GM12872 (cell line): ENCODE measurements at regions not wholly inside any gene's neighbourhood (a gene's known extent, or its start where the extent isn't known, plus 50 kb on each side); places are given as distances from the start of the nearest gene placed in this dataset.

Experiments
- TF ChIP-seq, protein P1 (sequence below): IDR thresholded peaks from 3 replicates; pipeline ENCODE4 v1.5.1; 2011; ENCODE audit warnings: low read depth, mild to moderate bottlenecking, low read length, moderate library complexity; ENCODE audit not compliant: insufficient read depth

DNA sequence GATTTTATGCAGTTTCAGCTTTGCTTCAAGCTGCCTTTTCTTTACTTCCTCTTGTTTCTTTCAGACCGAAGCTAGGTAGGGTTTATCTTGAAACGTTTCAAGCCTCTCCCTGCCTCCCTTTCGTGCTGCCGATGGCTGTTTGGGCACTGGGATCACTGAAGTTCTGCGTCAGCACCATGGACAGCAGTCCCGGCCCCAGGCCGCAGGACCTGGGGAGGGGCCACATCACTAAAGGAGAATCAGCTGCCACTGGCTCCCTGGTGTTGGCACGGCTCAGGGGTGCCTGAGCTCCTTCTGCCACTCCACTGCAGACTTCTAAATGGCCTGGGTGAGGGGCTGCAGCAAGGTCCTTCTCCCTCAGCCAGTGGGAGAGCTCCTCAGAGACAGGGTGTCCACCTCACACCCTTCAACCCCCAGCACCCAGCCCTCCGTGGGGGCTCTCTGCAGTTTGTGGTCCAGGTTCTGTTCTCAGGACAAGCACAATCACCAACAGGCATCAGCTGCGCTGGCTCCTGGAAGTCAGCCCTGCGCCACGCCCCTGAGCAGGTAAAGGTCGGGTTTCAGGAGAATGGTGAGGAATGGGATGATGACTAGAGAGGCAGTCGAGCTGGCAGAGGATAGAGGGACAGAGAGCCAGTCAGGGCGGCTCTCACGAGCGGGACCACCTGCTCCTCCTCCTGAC, 387.2 kb downstream of the TCERG1L start:
- TF ChIP-seq, protein P1, sequence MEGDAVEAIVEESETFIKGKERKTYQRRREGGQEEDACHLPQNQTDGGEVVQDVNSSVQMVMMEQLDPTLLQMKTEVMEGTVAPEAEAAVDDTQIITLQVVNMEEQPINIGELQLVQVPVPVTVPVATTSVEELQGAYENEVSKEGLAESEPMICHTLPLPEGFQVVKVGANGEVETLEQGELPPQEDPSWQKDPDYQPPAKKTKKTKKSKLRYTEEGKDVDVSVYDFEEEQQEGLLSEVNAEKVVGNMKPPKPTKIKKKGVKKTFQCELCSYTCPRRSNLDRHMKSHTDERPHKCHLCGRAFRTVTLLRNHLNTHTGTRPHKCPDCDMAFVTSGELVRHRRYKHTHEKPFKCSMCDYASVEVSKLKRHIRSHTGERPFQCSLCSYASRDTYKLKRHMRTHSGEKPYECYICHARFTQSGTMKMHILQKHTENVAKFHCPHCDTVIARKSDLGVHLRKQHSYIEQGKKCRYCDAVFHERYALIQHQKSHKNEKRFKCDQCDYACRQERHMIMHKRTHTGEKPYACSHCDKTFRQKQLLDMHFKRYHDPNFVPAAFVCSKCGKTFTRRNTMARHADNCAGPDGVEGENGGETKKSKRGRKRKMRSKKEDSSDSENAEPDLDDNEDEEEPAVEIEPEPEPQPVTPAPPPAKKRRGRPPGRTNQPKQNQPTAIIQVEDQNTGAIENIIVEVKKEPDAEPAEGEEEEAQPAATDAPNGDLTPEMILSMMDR = no peak

DNA sequence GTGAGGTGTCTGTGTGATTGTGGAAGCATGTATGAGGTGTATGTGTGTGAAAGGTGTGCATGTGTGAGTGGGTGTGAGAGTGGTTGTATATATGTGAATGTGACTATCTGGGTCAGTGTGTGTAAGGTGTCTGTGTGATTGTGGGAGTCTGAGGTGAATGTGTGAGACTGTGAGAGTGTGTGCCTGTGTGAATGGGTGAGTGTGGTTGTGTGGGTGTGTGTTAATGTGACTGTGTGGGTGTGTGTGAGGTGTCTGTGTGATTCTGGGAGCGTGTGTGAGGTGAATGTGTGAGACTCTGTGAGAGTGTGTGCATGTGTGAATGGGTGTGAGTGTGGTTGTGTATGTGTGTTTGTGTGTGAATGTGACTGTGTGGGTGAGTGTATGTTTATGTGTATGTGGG, 385.1 kb downstream of the TCERG1L start:
- TF ChIP-seq, protein P1 = no peak

DNA sequence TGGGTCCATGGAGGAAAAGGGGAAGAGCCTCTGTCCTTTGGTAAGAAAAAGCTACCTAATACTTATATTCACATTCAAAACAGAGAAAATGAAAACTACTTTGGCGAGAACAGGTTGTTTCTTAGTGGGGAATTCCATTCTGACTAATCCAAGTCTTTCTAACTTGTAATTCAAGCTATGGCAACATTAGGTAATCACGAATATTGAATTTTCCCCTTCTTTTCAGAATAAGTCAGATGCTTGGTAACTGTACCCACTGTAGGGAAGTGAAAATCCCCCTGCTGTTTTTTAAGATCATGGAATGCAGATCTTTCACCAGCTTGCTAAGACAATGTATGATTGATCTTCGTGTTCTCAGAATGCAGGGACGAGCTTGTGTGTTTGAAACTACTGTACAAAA, 384.4 kb downstream of the TCERG1L start:
- TF ChIP-seq, protein P1 = no peak

DNA sequence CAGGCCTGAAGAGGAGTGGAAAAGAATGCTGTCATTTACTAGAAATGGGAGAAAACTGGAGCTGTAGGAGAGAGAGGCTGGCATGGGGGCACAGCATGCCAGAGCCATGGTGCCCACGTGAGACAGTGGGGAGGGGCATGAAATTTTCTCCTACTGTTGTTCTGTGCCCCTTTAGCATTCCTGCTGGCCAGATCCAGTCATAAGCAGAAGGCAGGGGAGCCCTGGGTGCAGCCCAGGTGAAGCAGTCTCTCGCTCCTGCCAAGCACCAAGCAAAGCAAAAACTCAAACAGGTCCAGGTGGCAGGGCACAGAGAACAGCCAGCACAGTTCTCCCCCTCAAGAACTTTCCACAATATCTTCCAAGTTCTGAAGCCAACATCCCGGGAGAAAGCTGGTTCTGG, 383.2 kb downstream of the TCERG1L start:
- TF ChIP-seq, protein P1 = no peak

DNA sequence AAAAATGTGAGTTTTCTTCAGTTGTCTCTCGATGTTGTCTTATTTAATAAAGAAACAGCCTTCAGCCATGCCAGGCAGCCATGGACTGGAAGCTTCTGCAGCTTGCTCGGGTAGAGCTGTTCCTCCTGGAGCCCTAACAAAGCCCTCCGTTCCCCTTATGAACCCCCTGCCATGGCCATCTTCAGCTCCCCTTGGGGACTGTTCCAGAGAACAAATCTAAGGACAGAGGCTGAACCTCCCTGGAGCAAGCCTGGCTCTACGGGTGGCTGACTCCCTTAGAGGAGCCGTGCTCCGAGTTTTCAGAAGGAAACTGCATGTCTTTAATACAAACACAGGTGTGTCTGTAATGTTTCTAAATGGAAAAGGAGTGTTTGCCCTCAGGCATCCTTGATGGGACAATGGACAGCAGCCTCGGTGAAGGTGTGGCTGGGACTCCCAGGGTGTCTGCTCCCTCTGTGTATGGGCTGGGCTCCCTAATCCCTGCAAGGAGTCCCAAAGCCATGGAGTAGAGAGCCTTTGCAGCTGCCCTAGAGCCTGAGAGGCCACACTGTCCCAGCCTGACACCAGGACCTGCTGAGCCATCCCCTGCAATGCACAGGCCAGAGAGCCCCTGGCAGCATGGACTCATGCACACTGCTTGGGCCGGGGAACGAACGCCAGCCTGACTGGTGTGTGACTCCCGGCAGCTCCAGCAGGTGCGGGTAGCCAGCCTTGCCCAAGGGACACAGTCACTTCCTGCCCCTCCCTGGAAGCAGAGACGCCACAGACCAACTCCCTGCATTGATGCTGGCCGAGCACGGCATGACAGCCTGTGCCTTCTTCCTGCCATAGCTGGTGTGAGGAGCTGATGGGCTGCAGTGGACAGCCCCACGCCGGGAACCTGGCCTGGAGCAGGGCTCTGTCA, 381.8 kb downstream of the TCERG1L start:
- TF ChIP-seq, protein P1 = no peak

DNA sequence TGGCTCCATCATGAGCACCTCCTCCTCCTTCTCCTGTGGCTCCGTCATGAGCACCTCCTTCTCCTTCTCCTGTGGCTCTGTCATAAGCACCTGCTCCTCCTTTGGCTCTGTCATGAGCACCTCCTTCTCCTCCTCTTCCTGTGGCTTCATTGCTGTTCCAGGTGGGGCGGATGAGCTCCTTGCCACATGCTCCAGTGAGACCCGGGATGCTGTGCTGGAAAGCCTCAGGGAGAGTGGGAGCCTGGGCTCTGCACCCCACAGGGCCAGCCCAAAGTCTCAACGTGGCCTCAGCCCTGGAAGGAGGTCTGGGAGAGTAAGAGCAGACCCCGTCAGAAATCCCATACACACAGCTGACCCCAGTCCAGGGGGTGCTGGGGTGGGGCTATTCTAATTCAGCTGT, 380.7 kb downstream of the TCERG1L start:
- TF ChIP-seq, protein P1 = no peak

DNA sequence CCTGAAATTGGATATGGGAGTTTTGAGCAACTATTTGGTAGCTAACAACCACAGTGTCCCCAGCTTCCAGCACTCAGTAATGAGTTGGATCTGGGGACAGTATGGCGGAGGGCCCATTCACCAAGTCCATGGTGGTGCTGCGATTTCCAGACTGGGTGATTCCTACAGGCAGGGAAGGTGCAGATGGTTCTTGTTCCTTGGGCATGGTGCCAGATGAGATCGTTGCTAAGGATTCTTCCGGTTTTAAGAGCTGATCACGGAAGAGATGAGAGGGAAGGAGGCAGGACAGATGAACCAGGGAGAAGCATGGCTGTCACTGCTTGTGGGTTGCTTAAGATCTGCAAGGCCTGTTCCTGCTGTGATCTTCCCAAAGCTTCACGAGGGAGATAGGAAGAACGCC, 380.3 kb downstream of the TCERG1L start:
- TF ChIP-seq, protein P1 = no peak
